Endothelial cell of umbilical vein (primary cell): ENCODE measurements at regions not wholly inside any gene's neighbourhood (a gene's known extent, or its start where the extent isn't known, plus 50 kb on each side); places are given as distances from the start of the nearest gene placed in this dataset.

Experiments used
- BruUV-seq: library from RNA; stranded (reverse); fragments of 400-500 nt; replicated peaks from 2 replicates; lab custom pipeline; 2021; lab: Mats Ljungman, UMichigan
- CTCF ChIA-PET: fragments of 300-600, 350-600 bp; sonication (Branson Sonifier 250); formaldehyde crosslinking; loops from one replicate; lab custom pipeline; 2021; ENCODE audit warnings: antibody characterized with exemption, inconsistent platforms; lab: Charles Lee
- POLR2A ChIA-PET: fragments of 300-600, 350-600 bp; sonication (Branson Sonifier 250); formaldehyde crosslinking; loops from one replicate; lab custom pipeline; 2021; ENCODE audit warnings: antibody characterized with exemption, inconsistent platforms; lab: Charles Lee
- DNase-seq: peaks from one replicate; pipeline ENCODE4 v3.0.0-alpha.2; 2011; ENCODE audit warnings: low read depth, low spot score
- FAIRE-seq: peaks from 2 replicates; lab custom pipeline; 2011; peaks lifted over from hg19 to GRCh38; lab: Jason Lieb, UNC
- H2AFZ ChIP-seq: 2 replicates; pipeline ENCODE4 v1.6.0; 2012; ENCODE audit warnings: low read depth, low read length, control low read depth, inconsistent platforms
- H3K27ac ChIP-seq: 2 replicates; pipeline ENCODE4 v1.5.1; 2011; ENCODE audit warnings: low read depth, mild to moderate bottlenecking, control low read depth, low read length, moderate library complexity; ENCODE audit not compliant: insufficient read depth
- H3K27me3 ChIP-seq, 2 experiments: 2 replicates each; pipeline versions ENCODE4 v1.6.0 to v1.6.1; 2011; ENCODE audit warnings: low read length in 2 of 2, mixed read lengths in 1 of 2; ENCODE audit not compliant: control insufficient read depth in 2 of 2, insufficient read depth in 2 of 2
- H3K36me3 ChIP-seq, 2 experiments: 2 replicates in 1 of 2; 3 replicates in 1 of 2; pipeline ENCODE4 v1.5.1; 2011; ENCODE audit warnings: low read length in 2 of 2, mild to moderate bottlenecking in 1 of 2, moderate library complexity in 1 of 2; ENCODE audit not compliant: control insufficient read depth in 2 of 2, insufficient read depth in 2 of 2; ENCODE audit errors: extremely low read depth in 1 of 2
- H3K4me1 ChIP-seq: 3 replicates; pipeline ENCODE4 v1.5.1; 2011; ENCODE audit warnings: mild to moderate bottlenecking, low read length; ENCODE audit not compliant: control insufficient read depth, insufficient read depth; ENCODE audit errors: extremely low read depth
- H3K4me2 ChIP-seq: 2 replicates; pipeline ENCODE4 v1.6.1; 2011; ENCODE audit warnings: low read length, control low read depth, mixed read lengths; ENCODE audit not compliant: insufficient read depth
- H3K4me3 ChIP-seq, 3 experiments: fragments of 200-600 bp in 1 of 3; sonication (generic), shearing (Covaris generic) in 1 of 3; replicated peaks in 1 of 3; 2 replicates each; pipeline ENCODE4 v1.5.1; 2011 to 2016; ENCODE audit warnings: control low read depth in 3 of 3, low read length in 3 of 3, mild to moderate bottlenecking in 2 of 3, inconsistent platforms in 1 of 3, low read depth in 1 of 3, moderate library complexity in 1 of 3; ENCODE audit not compliant: insufficient read depth in 1 of 3
- H3K79me2 ChIP-seq: 2 replicates; pipeline ENCODE4 v1.6.0; 2012; ENCODE audit warnings: low read length, inconsistent platforms; ENCODE audit not compliant: control insufficient read depth, insufficient read depth
- H3K9ac ChIP-seq: replicated peaks from 2 replicates; pipeline ENCODE3; 2011; ENCODE audit warnings: low read length, control low read depth; ENCODE audit not compliant: insufficient read depth; ENCODE audit errors: extremely low read depth
- H3K9me1 ChIP-seq: replicated peaks from 3 replicates; pipeline ENCODE4 v1.6.0; 2011; ENCODE audit warnings: mild to moderate bottlenecking, low read length; ENCODE audit not compliant: control insufficient read depth, insufficient read depth; ENCODE audit errors: extremely low read depth
- H3K9me3 ChIP-seq: replicated peaks from 2 replicates; pipeline ENCODE4 v1.5.1; 2012; ENCODE audit warnings: low read length, inconsistent platforms; ENCODE audit not compliant: control insufficient read depth, insufficient read depth
- H4K20me1 ChIP-seq: replicated peaks from 2 replicates; pipeline ENCODE3; 2011; ENCODE audit warnings: mild to moderate bottlenecking, low read length; ENCODE audit not compliant: control insufficient read depth, insufficient read depth; ENCODE audit errors: extremely low read depth
- CTCF ChIP-seq, 2 donors: IDR thresholded peaks; 1 replicate in 1 of 2; 2 replicates in 1 of 2; pipeline ENCODE4 v1.5.1; 2011; ENCODE audit warnings: low read length in 2 of 2, mild to moderate bottlenecking in 2 of 2, moderate library complexity in 2 of 2, control low read depth in 1 of 2, inconsistent platforms in 1 of 2, low read depth in 1 of 2; ENCODE audit not compliant: insufficient read depth in 1 of 2; ENCODE audit errors: extremely low read depth in 1 of 2
- EZH2 ChIP-seq: IDR thresholded peaks from 2 replicates; pipeline ENCODE4 v1.6.1; 2012; ENCODE audit warnings: borderline replicate concordance, low read depth, mild to moderate bottlenecking, moderate library complexity, low read length, inconsistent platforms; ENCODE audit not compliant: severe bottlenecking
- FOS ChIP-seq: IDR thresholded peaks from 2 replicates; pipeline ENCODE4 v1.6.1; 2011; ENCODE audit warnings: mild to moderate bottlenecking, low read length, moderate library complexity, borderline replicate concordance; ENCODE audit not compliant: insufficient read depth
- GATA2 ChIP-seq: IDR thresholded peaks from 2 replicates; pipeline ENCODE4 v1.7.0; 2011; ENCODE audit warnings: low read depth, mild to moderate bottlenecking, moderate library complexity, mixed read lengths, low read length; ENCODE audit not compliant: insufficient read length, insufficient read depth
- JUN ChIP-seq: IDR thresholded peaks from 2 replicates; pipeline ENCODE4 v1.6.1; 2011; ENCODE audit warnings: borderline replicate concordance, low read depth; ENCODE audit not compliant: insufficient read length, insufficient read depth
- MAX ChIP-seq: IDR thresholded peaks from 2 replicates; pipeline ENCODE4 v1.6.1; 2011; ENCODE audit not compliant: insufficient read depth, insufficient read length
- MYC ChIP-seq: IDR thresholded peaks from one replicate; pipeline ENCODE4 v1.6.1; 2011; ENCODE audit warnings: mild to moderate bottlenecking, low read depth, low read length
- POLR2A ChIP-seq: IDR thresholded peaks from 2 replicates; pipeline ENCODE4 v1.6.1; 2012; ENCODE audit warnings: low read depth, mild to moderate bottlenecking, control low read depth, low read length
- POLR2AphosphoS5 ChIP-seq: IDR thresholded peaks from 2 replicates; pipeline ENCODE4 v1.6.1; 2012; ENCODE audit warnings: low read depth, mild to moderate bottlenecking, control low read depth, low read length, moderate library complexity; ENCODE audit not compliant: insufficient read depth
- dilution Hi-C: fragments of 300-500 bp; cut with MboI; formaldehyde crosslinking; loops from one replicate; pipeline ENCODE4 v1.15.0; 2019; ENCODE audit warnings: low sequenced_read_pairs; ENCODE audit not compliant: extremely low pct_ligation_motif_present
- intact Hi-C: fragments of 100-400 bp; cut with micrococcal nuclease; formaldehyde crosslinking; loops from one replicate; pipeline ENCODE4 v1.10.0; 2022

DNA sequence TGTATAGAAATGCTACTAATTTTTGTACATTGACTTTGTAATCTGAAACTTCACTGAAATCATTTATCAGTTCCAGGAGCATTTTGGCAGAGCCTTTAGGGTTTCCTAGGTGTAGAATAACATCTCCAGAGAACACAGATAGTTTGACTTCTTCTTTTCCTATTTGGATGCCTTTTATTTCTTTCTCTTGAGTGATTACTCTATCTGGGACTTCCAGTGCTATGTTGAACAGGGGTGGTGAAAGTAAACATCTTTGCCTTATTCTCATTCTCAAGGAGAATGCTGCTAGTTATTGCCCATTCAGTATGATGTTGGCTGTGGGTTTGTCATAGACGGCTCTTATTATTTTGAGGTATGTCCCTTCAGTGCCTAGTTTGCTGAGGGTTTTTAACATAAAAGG, 697.9 kb upstream of the ROBO1 start:
- no peak overlapping the region for H3K4me2 ChIP-seq
- ChIA-PET CTCF (no interaction called here), POLR2A (no interaction called here)
- no peaks in the 10 kb centered on the region for H3K79me2 ChIP-seq
- intact Hi-C loops, result no loop called here
- no TSS peak for BruUV-seq
- H3K4me1 ChIP-seq, result no peaks in the 10 kb centered on the region
- no peaks in the 10 kb centered on the region for H3K36me3 ChIP-seq
- H2AFZ ChIP-seq, result no peak overlapping the region
- no peaks in the 10 kb centered on the region for H3K27me3 ChIP-seq
- TF ChIP-seq POLR2AphosphoS5, result no peak
- TF ChIP-seq EZH2, result no peak
- no peak for TF ChIP-seq MAX
- TF ChIP-seq MYC, result no peak
- no peak for TF ChIP-seq FOS
- TF ChIP-seq GATA2, result no peak
- TF ChIP-seq JUN, result no peak
- no peak for TF ChIP-seq CTCF (IDR thresholded peaks at IDR 0.05; ENCODE audit: extremely low read depth in 1 of 2, insufficient read depth in 1 of 2, low read depth in 1 of 2, low read length in 2 of 2)
- TF ChIP-seq POLR2A, result no peak
- no peak overlapping the region for H3K9ac ChIP-seq
- FAIRE-seq (no peak), DNase-seq (no peak)
- H4K20me1 ChIP-seq, result no peaks in the 10 kb centered on the region
- H3K9me3 ChIP-seq, result no peaks in the 10 kb centered on the region
- no peaks in the 10 kb centered on the region for H3K9me1 ChIP-seq
- dilution Hi-C loops, result no loop called here
- no peak overlapping the region for H3K27ac ChIP-seq
- no peak overlapping the region for H3K4me3 ChIP-seq
